ENCODE measurements at regions not wholly inside any gene's neighbourhood (a gene's known extent, or its start where the extent isn't known, plus 50 kb on each side); places are given as distances from the start of the nearest gene placed in this dataset.

DNA sequence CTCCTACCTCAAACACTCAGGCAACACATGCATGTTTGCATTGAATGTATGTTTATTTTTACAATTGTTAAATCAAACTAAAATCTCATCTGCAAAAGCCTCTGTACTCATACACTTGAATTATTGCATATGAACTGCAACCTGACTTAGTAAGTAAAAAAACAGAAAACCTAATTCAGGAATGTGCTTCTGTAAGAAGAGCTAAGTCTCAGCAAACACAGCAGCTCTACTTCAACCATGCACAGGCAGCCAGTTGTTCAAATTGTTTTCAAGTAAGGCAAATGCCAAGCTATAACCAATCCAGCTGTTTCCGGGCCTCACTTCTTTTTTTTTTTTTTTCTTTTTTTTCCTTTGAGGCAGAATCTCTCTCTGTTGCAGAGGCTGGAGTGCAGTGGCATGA is 93.5 kb upstream of the MALRD1 start:
- no peaks in the 10 kb centered on the region for H3K36me3 ChIP-seq (replicated peaks in 1 of 2; ENCODE audit: control extremely low read depth in 1 of 2, control insufficient read depth in 1 of 2, extremely low read depth in 1 of 2, insufficient read depth in 2 of 2, low read length in 1 of 2)
- H3K9me3 Mint-ChIP-seq (ENCODE audit: insufficient read depth) = no peaks in the 10 kb centered on the region

DNA sequence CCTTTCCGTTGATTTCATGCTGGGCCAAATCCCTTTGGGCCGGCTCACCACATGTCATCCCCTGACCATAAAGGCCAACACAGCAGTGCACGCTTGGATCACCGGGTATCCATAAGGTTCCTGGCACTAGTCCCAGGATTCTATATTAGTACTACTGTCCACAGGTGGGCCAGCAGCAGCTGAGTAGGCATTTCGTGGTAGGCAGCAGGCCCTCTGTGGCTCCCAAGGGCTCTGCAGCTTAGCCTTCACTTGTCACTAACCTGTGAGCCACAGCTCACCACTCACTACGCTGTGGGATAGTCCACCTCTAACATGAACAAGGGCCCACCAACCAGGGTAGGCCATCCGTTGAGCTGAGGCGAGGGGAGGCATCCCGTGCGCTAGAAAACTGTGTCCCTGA is 89.2 kb upstream of the MALRD1 start:
- Histone ChIP-seq H3K4me2 (replicated peaks; ENCODE audit: low read depth, low read length, poor library complexity, severe bottlenecking) (no peak overlapping the region), H4K20me1 (ENCODE audit: control insufficient read depth, insufficient read depth, low read length, poor library complexity, severe bottlenecking) (no peaks in the 10 kb centered on the region)

More for the DNA sequence above, 93.5 kb upstream of the MALRD1 start:
- no peaks in the 10 kb centered on the region for H3K79me2 ChIP-seq (ENCODE audit: control insufficient read depth, insufficient read depth, low read length)
- Mint-ChIP-seq H3K4me1 (no peaks in the 10 kb centered on the region), H3K27ac (no peak overlapping the region), H3K4me3 (no peak overlapping the region), H3K27me3 (no peaks in the 10 kb centered on the region)
- H3K27ac ChIP-seq (ENCODE audit: low read length in 2 of 2) = no peak overlapping the region
- H3K4me1 ChIP-seq (ENCODE audit: control insufficient read depth in 2 of 2, insufficient read depth in 2 of 2, low read length in 2 of 2) = no peaks in the 10 kb centered on the region
- no peak overlapping the region for H2AFZ ChIP-seq (ENCODE audit: insufficient read depth, low read depth, low read length, poor library complexity, severe bottlenecking)
- no peak overlapping the region for H3K4me2 ChIP-seq (replicated peaks; ENCODE audit: low read depth, low read length, poor library complexity, severe bottlenecking)
- H3K9me3 ChIP-seq (ENCODE audit: control extremely low read depth in 1 of 3, control insufficient read depth in 2 of 3, insufficient read depth in 1 of 3, low read length in 2 of 3) = peaks cover 0 to 12% (median 0%) of the 10 kb centered on the region in 3 donors
- TF ChIP-seq EZH2 (IDR thresholded peaks at IDR 0.05; ENCODE audit: borderline replicate concordance, insufficient read depth, low read depth, low read length, poor library complexity, severe bottlenecking) = no peak
- TF ChIP-seq, protein P1, sequence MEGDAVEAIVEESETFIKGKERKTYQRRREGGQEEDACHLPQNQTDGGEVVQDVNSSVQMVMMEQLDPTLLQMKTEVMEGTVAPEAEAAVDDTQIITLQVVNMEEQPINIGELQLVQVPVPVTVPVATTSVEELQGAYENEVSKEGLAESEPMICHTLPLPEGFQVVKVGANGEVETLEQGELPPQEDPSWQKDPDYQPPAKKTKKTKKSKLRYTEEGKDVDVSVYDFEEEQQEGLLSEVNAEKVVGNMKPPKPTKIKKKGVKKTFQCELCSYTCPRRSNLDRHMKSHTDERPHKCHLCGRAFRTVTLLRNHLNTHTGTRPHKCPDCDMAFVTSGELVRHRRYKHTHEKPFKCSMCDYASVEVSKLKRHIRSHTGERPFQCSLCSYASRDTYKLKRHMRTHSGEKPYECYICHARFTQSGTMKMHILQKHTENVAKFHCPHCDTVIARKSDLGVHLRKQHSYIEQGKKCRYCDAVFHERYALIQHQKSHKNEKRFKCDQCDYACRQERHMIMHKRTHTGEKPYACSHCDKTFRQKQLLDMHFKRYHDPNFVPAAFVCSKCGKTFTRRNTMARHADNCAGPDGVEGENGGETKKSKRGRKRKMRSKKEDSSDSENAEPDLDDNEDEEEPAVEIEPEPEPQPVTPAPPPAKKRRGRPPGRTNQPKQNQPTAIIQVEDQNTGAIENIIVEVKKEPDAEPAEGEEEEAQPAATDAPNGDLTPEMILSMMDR (IDR thresholded peaks at IDR 0.05) = no peak
- H3K27me3 ChIP-seq (replicated peaks in 1 of 4; ENCODE audit: control extremely low read depth in 1 of 4, control insufficient read depth in 3 of 4, insufficient read depth in 4 of 4, low read length in 3 of 4) = no peaks in the 10 kb centered on the region
- ATAC-seq (ENCODE audit: low read depth) = no peak
- ChIA-PET POLR2A (no interaction called here), CTCF (no interaction called here)
- WGBS (ENCODE audit: insufficient coverage) = 57% methylated on average over 1 of the region's 1 CpG
- intact Hi-C loops (cut with micrococcal nuclease) = no loop called here
- H3K4me3 ChIP-seq (ENCODE audit: control extremely low read depth in 1 of 5, extremely low read depth in 1 of 5, insufficient read depth in 1 of 5, low read depth in 2 of 5, low read length in 4 of 5) = no peak overlapping the region
- H4K20me1 ChIP-seq (ENCODE audit: control insufficient read depth, insufficient read depth, low read length, poor library complexity, severe bottlenecking) = no peaks in the 10 kb centered on the region
- no peak overlapping the region for H3K9ac ChIP-seq (ENCODE audit: low read length)
- DNase-seq = no peak

More for the DNA sequence above, 89.2 kb upstream of the MALRD1 start:
- 85% methylated on average over 8 of the region's 10 CpGs for WGBS (ENCODE audit: insufficient coverage)
- H3K79me2 ChIP-seq (ENCODE audit: control insufficient read depth, insufficient read depth, low read length) = no peaks in the 10 kb centered on the region
- TF ChIP-seq, protein P1 (IDR thresholded peaks at IDR 0.05) = no peak
- no peak for TF ChIP-seq EZH2 (IDR thresholded peaks at IDR 0.05; ENCODE audit: borderline replicate concordance, insufficient read depth, low read depth, low read length, poor library complexity, severe bottlenecking)
- no peak overlapping the region for H3K4me3 ChIP-seq (ENCODE audit: control extremely low read depth in 1 of 5, extremely low read depth in 1 of 5, insufficient read depth in 1 of 5, low read depth in 2 of 5, low read length in 4 of 5)
- no peaks in the 10 kb centered on the region for H3K27me3 Mint-ChIP-seq
- peaks cover 2% of the 10 kb centered on the region for H3K9me3 Mint-ChIP-seq (ENCODE audit: insufficient read depth)
- no peak for DNase-seq
- POLR2A ChIA-PET = no interaction called here
- CTCF ChIA-PET = no interaction called here
- H3K4me1 Mint-ChIP-seq = no peaks in the 10 kb centered on the region
- no peak overlapping the region for H3K9ac ChIP-seq (ENCODE audit: low read length)
- no peak overlapping the region for H3K4me3 Mint-ChIP-seq
- no peak overlapping the region for H3K27ac Mint-ChIP-seq
- H3K27ac ChIP-seq (ENCODE audit: low read length in 2 of 2) = no peak overlapping the region
- no peaks in the 10 kb centered on the region for H3K36me3 ChIP-seq (replicated peaks in 1 of 2; ENCODE audit: control extremely low read depth in 1 of 2, control insufficient read depth in 1 of 2, extremely low read depth in 1 of 2, insufficient read depth in 2 of 2, low read length in 1 of 2)
- no peaks in the 10 kb centered on the region for H3K27me3 ChIP-seq (replicated peaks in 1 of 4; ENCODE audit: control extremely low read depth in 1 of 4, control insufficient read depth in 3 of 4, insufficient read depth in 4 of 4, low read length in 3 of 4)
- no peak for ATAC-seq (ENCODE audit: low read depth)
- intact Hi-C loops (cut with micrococcal nuclease) = no loop called here
- H3K4me1 ChIP-seq (ENCODE audit: control insufficient read depth in 2 of 2, insufficient read depth in 2 of 2, low read length in 2 of 2) = no peaks in the 10 kb centered on the region
- H2AFZ ChIP-seq (ENCODE audit: insufficient read depth, low read depth, low read length, poor library complexity, severe bottlenecking) = no peak overlapping the region
- peaks cover 0 to 16% (median 2%) of the 10 kb centered on the region in 3 donors for H3K9me3 ChIP-seq (ENCODE audit: control extremely low read depth in 1 of 3, control insufficient read depth in 2 of 3, insufficient read depth in 1 of 3, low read length in 2 of 3)
